Right lobe of liver (tissue), 6 donors: ENCODE measurements at regions not wholly inside any gene's neighbourhood (a gene's known extent, or its start where the extent isn't known, plus 50 kb on each side); places are given as distances from the start of the nearest gene placed in this dataset.

Experiments used
- ATAC-seq, 4 donors: fragments of 200-7000 bp; cut with Tn5 transposase; one replicate each; pipeline ENCODE4 v1.9.1; 2020; ENCODE audit warnings: mild to moderate bottlenecking in 4 of 4, moderate library complexity in 4 of 4
- DNase-seq, 3 donors: peaks; one replicate each; pipeline ENCODE4 v3.0.0-alpha.2; 2020
- H3K27ac ChIP-seq, 3 donors: fragments of 200-600 bp; one replicate each; pipeline ENCODE4 v1.8.0; 2022
- H3K27me3 ChIP-seq, 2 donors: fragments of 200-600 bp; one replicate each; pipeline ENCODE4 v1.8.0; 2022
- H3K36me3 ChIP-seq, 4 donors: fragments of 200-600 bp; sonication (generic) in 1 of 4; one replicate each; pipeline versions ENCODE4 v1.5.1 to v1.8.0; 2017 to 2022; ENCODE audit warnings: control low read depth in 1 of 4
- H3K4me1 ChIP-seq, 4 donors: fragments of 200-600 bp; sonication (generic) in 1 of 4; one replicate each; pipeline versions ENCODE4 v1.5.1 to v1.8.0; 2017 to 2022; ENCODE audit warnings: control low read depth in 1 of 4
- H3K4me3 ChIP-seq, 3 donors: fragments of 200-600 bp; one replicate each; pipeline ENCODE4 v1.8.0; 2022
- H3K9me3 ChIP-seq, 4 donors: fragments of 200-600 bp; sonication (generic) in 1 of 4; one replicate each; pipeline versions ENCODE4 v1.5.1 to v1.8.0; 2017 to 2022; ENCODE audit warnings: control low read depth in 1 of 4
- CTCF ChIP-seq, 4 donors: fragments of 200-600 bp in 3 of 4; fragments of 450-650 bp in 1 of 4; IDR thresholded peaks; one replicate each; pipeline versions ENCODE4 v1.5.1 to v1.8.0; 2016 to 2022; ENCODE audit warnings: antibody characterized with exemption in 4 of 4, mild to moderate bottlenecking in 2 of 4
- POLR2A ChIP-seq: fragments of 450-650 bp; IDR thresholded peaks from one replicate; pipeline ENCODE4 v1.6.1; 2017; ENCODE audit warnings: antibody characterized with exemption, mild to moderate bottlenecking
- WGBS: methylation state at CpG from one replicate; pipeline ENCODE4 v1.1.6; 2018; ENCODE audit warnings: low coverage, low lambda C conversion rate; ENCODE audit not compliant: insufficient coverage; ENCODE audit errors: missing lambda C conversion rate; 5-methylcytosine and 5-hydroxymethylcytosine counted together
- intact Hi-C, 2 donors: fragments of 100-400 bp; cut with DNase I; formaldehyde crosslinking; loops; one replicate each; pipeline versions ENCODE4 v1.11.2 to v1.14.1; 2022
- donor health status: DM: no; HTN: yes; CAD: no.
- donor health status: DM: no; HTN: no; CAD: no.
- donor health status: DM: no; HTN: no; CAD: no.
- donor health status: DM: no; HTN: yes; CAD: no.
- donor health status: DM: no; HTN: yes; CAD: no.

GRCh38 chr9:89797937-89798455, 193.2 kb downstream of the GADD45G start:
- Histone ChIP-seq H3K9me3 (no peaks in the 10 kb centered on the region), H3K27me3 (no peaks in the 10 kb centered on the region), H3K4me3 (no peak overlapping the region), H3K36me3 (no peaks in the 10 kb centered on the region), H3K4me1 (peaks cover 0 to 47% (median 22%) of the 10 kb centered on the region in 4 donors), H3K27ac (peak overlapping the region in 1 of 3 donors; percentile 24)
- DNase-seq (peak in 2 of 3 donors; percentile 63 to 74), ATAC-seq (peak in 3 of 4 donors; percentile 20 to 55 (median 39))
- TF ChIP-seq CTCF (IDR thresholded peaks at IDR 0.05) (no peak), POLR2A (no peak)
- 38% methylated on average over 6 of the region's 8 CpGs for WGBS
- intact Hi-C loops = no loop called here

DNA sequence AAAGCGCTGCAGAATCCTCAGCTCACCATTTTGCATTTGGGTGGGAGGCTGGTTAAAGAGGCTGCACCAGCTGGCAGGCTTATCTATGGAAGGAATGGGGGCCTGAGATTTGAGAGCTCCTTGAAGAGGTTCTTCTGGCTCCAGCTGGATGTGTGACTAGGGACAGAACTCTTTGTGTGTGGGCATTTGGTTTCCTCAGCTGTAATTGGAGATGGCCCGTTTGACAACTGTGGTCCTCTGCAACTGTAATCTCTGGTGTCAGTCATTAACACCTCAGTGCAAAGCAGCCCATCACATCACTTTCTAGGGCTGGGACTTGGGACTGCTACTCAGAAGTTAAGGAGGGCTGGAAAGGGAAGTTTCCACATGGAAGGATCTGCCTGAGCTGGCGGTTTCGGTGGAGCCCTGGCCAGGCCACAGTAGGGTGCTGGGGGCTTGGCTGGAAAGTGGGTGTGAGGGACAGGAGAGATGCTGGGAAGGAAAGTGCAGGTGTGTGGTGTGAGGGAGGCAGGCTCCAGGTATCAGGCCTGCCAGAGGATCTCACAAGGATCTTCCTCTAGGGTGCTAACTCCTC, 193.8 kb downstream of the GADD45G start:
- DNase-seq = no peak
- ATAC-seq = no peak
- Histone ChIP-seq H3K4me1 (peaks cover 0 to 46% (median 19%) of the 10 kb centered on the region in 4 donors), H3K9me3 (no peaks in the 10 kb centered on the region), H3K36me3 (no peaks in the 10 kb centered on the region), H3K4me3 (no peak overlapping the region), H3K27ac (no peak overlapping the region), H3K27me3 (no peaks in the 10 kb centered on the region)
- WGBS = 86% methylated on average over 3 of the region's 4 CpGs
- TF ChIP-seq POLR2A (no peak), CTCF (IDR thresholded peaks at IDR 0.05) (no peak)
- intact Hi-C loops = no loop called here

- Histone ChIP-seq H3K4me1 (peaks cover 0 to 40% (median 16%) of the 10 kb centered on the region in 4 donors), H3K27me3 (no peaks in the 10 kb centered on the region), H3K36me3 (no peaks in the 10 kb centered on the region), H3K27ac (no peak overlapping the region), H3K9me3 (no peaks in the 10 kb centered on the region), H3K4me3 (no peak overlapping the region)
- intact Hi-C loops = no loop called here
- ATAC-seq (no peak), DNase-seq (no peak)
- no peak for TF ChIP-seq CTCF (IDR thresholded peaks at IDR 0.05)
- no peak for TF ChIP-seq POLR2A
- 0% methylated on average over 1 of the region's 7 CpGs for WGBS
Observed at GRCh38 chr9:89799221-89799620, 194.4 kb downstream of the GADD45G start.

DNA sequence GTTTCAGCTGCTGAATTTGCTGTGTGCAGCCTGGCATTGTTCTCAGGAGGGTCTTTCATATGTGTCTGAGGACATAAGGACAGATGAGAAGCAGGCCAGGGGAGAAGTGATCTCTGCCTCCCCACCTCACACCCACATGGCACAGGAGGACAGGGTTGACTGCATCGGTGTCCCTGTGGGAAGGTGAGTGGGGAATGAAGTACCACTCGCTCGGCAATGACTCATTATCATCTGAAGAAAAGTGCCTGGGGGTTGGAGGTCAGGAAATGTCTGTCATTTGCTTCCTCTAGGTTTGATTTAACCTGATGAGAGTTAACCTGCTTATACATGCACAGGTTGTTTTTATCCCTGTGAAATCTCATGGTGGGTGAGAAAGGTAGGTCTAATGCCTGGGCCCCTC, 195.0 kb downstream of the GADD45G start:
- 80% methylated on average over 3 of the region's 3 CpGs for WGBS
- no peak for ATAC-seq

More for the DNA sequence above, 195.0 kb downstream of the GADD45G start:
- TF ChIP-seq CTCF (IDR thresholded peaks at IDR 0.05) (no peak), POLR2A (no peak)
- H3K9me3 ChIP-seq = no peaks in the 10 kb centered on the region
- H3K4me3 ChIP-seq = no peak overlapping the region
- intact Hi-C loops = no loop called here
- no peak for DNase-seq
- H3K36me3 ChIP-seq = no peaks in the 10 kb centered on the region
- H3K27ac ChIP-seq = no peak overlapping the region
- H3K27me3 ChIP-seq = no peaks in the 10 kb centered on the region
- peaks cover 0 to 34% (median 13%) of the 10 kb centered on the region in 4 donors for H3K4me1 ChIP-seq
